ENCODE measurements at regions not wholly inside any gene's neighbourhood (a gene's known extent, or its start where the extent isn't known, plus 50 kb on each side); places are given as distances from the start of the nearest gene placed in this dataset.

GRCh38 chr3:153760948-153761347 lies 360.2 kb upstream of the ARHGEF26 start:
- Histone ChIP-seq H3K4me1 (ENCODE audit: control insufficient read depth, extremely low read depth, insufficient read depth, low read length) (no peaks in the 10 kb centered on the region), H3K4me3 (replicated peaks in 1 of 3; ENCODE audit: insufficient read depth in 1 of 3, low read depth in 1 of 3, low read length in 3 of 3) (no peak overlapping the region), H3K27ac (ENCODE audit: insufficient read depth, low read depth, low read length) (no peak overlapping the region), H3K9me1 (replicated peaks; ENCODE audit: control insufficient read depth, extremely low read depth, insufficient read depth, low read length) (no peaks in the 10 kb centered on the region), H3K36me3 (ENCODE audit: control insufficient read depth in 2 of 2, extremely low read depth in 1 of 2, insufficient read depth in 2 of 2, low read length in 2 of 2) (no peaks in the 10 kb centered on the region), H4K20me1 (replicated peaks; ENCODE audit: control insufficient read depth, extremely low read depth, insufficient read depth, low read length) (no peaks in the 10 kb centered on the region), H2AFZ (ENCODE audit: low read depth, low read length) (no peak overlapping the region), H3K4me2 (ENCODE audit: insufficient read depth, low read length) (no peak overlapping the region), H3K9me3 (replicated peaks; ENCODE audit: control insufficient read depth, insufficient read depth, low read length) (no peaks in the 10 kb centered on the region), H3K27me3 (ENCODE audit: control insufficient read depth in 2 of 2, insufficient read depth in 2 of 2, low read length in 2 of 2) (no peaks in the 10 kb centered on the region), H3K9ac (replicated peaks; ENCODE audit: extremely low read depth, insufficient read depth, low read length) (no peak overlapping the region), H3K79me2 (ENCODE audit: control insufficient read depth, insufficient read depth, low read length) (no peaks in the 10 kb centered on the region)
- no TSS peak for BruUV-seq (replicated peaks)
- FAIRE-seq (no peak), DNase-seq (ENCODE audit: low read depth, low spot score) (no peak)
- intact Hi-C loops (cut with micrococcal nuclease), result loop anchor here (10.0 kb wide), 1 partner anchor 136 kb away; no protein-coding TSS in a partner anchor
- ChIA-PET POLR2A (no interaction called here), CTCF (interaction anchor here (1.5 kb wide), 1 partner anchor 146 kb away, joined by 3 read pairs; no protein-coding TSS in a partner anchor)
- dilution Hi-C loops (cut with MboI; ENCODE audit: extremely low pct_ligation_motif_present, low sequenced_read_pairs), result no loop called here
- TF ChIP-seq MYC (IDR thresholded peaks at IDR 0.05; ENCODE audit: low read depth, low read length), result no peak
- TF ChIP-seq CTCF (IDR thresholded peaks at IDR 0.05; ENCODE audit: extremely low read depth in 1 of 2, insufficient read depth in 1 of 2, low read depth in 1 of 2, low read length in 2 of 2), result no peak
- TF ChIP-seq EZH2 (IDR thresholded peaks at IDR 0.05; ENCODE audit: borderline replicate concordance, low read depth, low read length, severe bottlenecking), result no peak
- TF ChIP-seq MAX (IDR thresholded peaks at IDR 0.05; ENCODE audit: insufficient read depth, insufficient read length), result no peak
- TF ChIP-seq GATA2 (IDR thresholded peaks at IDR 0.05; ENCODE audit: insufficient read depth, insufficient read length, low read depth, low read length), result no peak
- TF ChIP-seq JUN (IDR thresholded peaks at IDR 0.05; ENCODE audit: borderline replicate concordance, insufficient read depth, insufficient read length, low read depth), result no peak
